ENCODE measurements at regions not wholly inside any gene's neighbourhood (a gene's known extent, or its start where the extent isn't known, plus 50 kb on each side); places are given as distances from the start of the nearest gene placed in this dataset.

- TF ChIP-seq POLR2A (IDR thresholded peaks at IDR 0.05) (no peak), CTCF (IDR thresholded peaks at IDR 0.05) (no peak)
Observed at GRCh38 chr3:187935623-187936156, 190.4 kb upstream of the BCL6 start.

All from Peyer's patch (tissue), 4 donors.